ENCODE measurements at regions not wholly inside any gene's neighbourhood (a gene's known extent, or its start where the extent isn't known, plus 50 kb on each side); places are given as distances from the start of the nearest gene placed in this dataset.

- H4K20me1 ChIP-seq (ENCODE audit: control insufficient read depth, extremely low read depth, insufficient read depth, low read length), result no peaks in the 10 kb centered on the region
- no peak overlapping the region for H3K4me2 ChIP-seq (ENCODE audit: control insufficient read depth, extremely low read depth, insufficient read depth, low read depth, low read length)
- H3K9me1 ChIP-seq (ENCODE audit: control insufficient read depth, extremely low read depth, insufficient read depth, low read length), result no peaks in the 10 kb centered on the region
- no peak for DNase-seq (ENCODE audit: low read depth, low spot score)
- no peak for TF ChIP-seq CTCF (optimal IDR thresholded peaks at IDR 0.05 in 1 of 3, IDR thresholded peaks at IDR 0.05 in 1 of 3, conservative IDR thresholded peaks at IDR 0.05 in 1 of 3; ENCODE audit: extremely low read depth in 1 of 3, insufficient read depth in 2 of 3, low read length in 3 of 3)
- no peak overlapping the region for H2AFZ ChIP-seq (ENCODE audit: control insufficient read depth, low read length)
- H3K27me3 ChIP-seq (ENCODE audit: control insufficient read depth, extremely low read depth, insufficient read depth, low read length), result peaks cover 3% of the 10 kb centered on the region
- no peaks in the 10 kb centered on the region for H3K4me1 ChIP-seq (ENCODE audit: control insufficient read depth, extremely low read depth, insufficient read depth, low read length)
- H3K79me2 ChIP-seq (ENCODE audit: control insufficient read depth, insufficient read depth, low read length), result no peaks in the 10 kb centered on the region
- no peaks in the 10 kb centered on the region for H3K9me3 ChIP-seq (ENCODE audit: control insufficient read depth, low read depth, low read length)
- no peaks in the 10 kb centered on the region for H3K36me3 ChIP-seq (ENCODE audit: control insufficient read depth in 2 of 2, extremely low read depth in 1 of 2, insufficient read depth in 2 of 2, low read length in 2 of 2)
- dilution Hi-C loops (cut with MboI; ENCODE audit: extremely low pct_ligation_motif_present, low sequenced_read_pairs), result no loop called here
- no peak for FAIRE-seq
- no peak overlapping the region for H3K4me3 ChIP-seq (ENCODE audit: control insufficient read depth in 2 of 3, extremely low read depth in 1 of 3, insufficient read depth in 2 of 3, low read depth in 1 of 3, low read length in 3 of 3)
- no peak overlapping the region for H3K9ac ChIP-seq (ENCODE audit: control insufficient read depth, extremely low read depth, insufficient read depth, low read length)
- H3K27ac ChIP-seq (ENCODE audit: control insufficient read depth, insufficient read depth, low read length), result no peak overlapping the region
These were observed 155.3 kb upstream of the INHBA start for GRCh38 chr7:41858201-41858600.

- Histone ChIP-seq H3K4me1 (ENCODE audit: control insufficient read depth, extremely low read depth, insufficient read depth, low read length) (no peaks in the 10 kb centered on the region), H3K9me3 (ENCODE audit: control insufficient read depth, low read depth, low read length) (no peaks in the 10 kb centered on the region), H2AFZ (ENCODE audit: control insufficient read depth, low read length) (no peak overlapping the region), H3K79me2 (ENCODE audit: control insufficient read depth, insufficient read depth, low read length) (no peaks in the 10 kb centered on the region), H3K27me3 (ENCODE audit: control insufficient read depth, extremely low read depth, insufficient read depth, low read length) (peaks cover 3% of the 10 kb centered on the region), H3K36me3 (ENCODE audit: control insufficient read depth in 2 of 2, extremely low read depth in 1 of 2, insufficient read depth in 2 of 2, low read length in 2 of 2) (no peaks in the 10 kb centered on the region), H4K20me1 (ENCODE audit: control insufficient read depth, extremely low read depth, insufficient read depth, low read length) (no peaks in the 10 kb centered on the region), H3K4me3 (ENCODE audit: control insufficient read depth in 2 of 3, extremely low read depth in 1 of 3, insufficient read depth in 2 of 3, low read depth in 1 of 3, low read length in 3 of 3) (no peak overlapping the region), H3K9me1 (ENCODE audit: control insufficient read depth, extremely low read depth, insufficient read depth, low read length) (no peaks in the 10 kb centered on the region), H3K4me2 (ENCODE audit: control insufficient read depth, extremely low read depth, insufficient read depth, low read depth, low read length) (no peak overlapping the region), H3K9ac (ENCODE audit: control insufficient read depth, extremely low read depth, insufficient read depth, low read length) (no peak overlapping the region), H3K27ac (ENCODE audit: control insufficient read depth, insufficient read depth, low read length) (no peak overlapping the region)
- TF ChIP-seq CTCF (optimal IDR thresholded peaks at IDR 0.05 in 1 of 3, IDR thresholded peaks at IDR 0.05 in 1 of 3, conservative IDR thresholded peaks at IDR 0.05 in 1 of 3; ENCODE audit: extremely low read depth in 1 of 3, insufficient read depth in 2 of 3, low read length in 3 of 3), result no peak
- TF ChIP-seq EZH2 (IDR thresholded peaks at IDR 0.05; ENCODE audit: low read length), result no peak
- no peak for FAIRE-seq
- DNase-seq (ENCODE audit: low read depth, low spot score), result no peak
- dilution Hi-C loops (cut with MboI; ENCODE audit: extremely low pct_ligation_motif_present, low sequenced_read_pairs), result no loop called here
These were observed 152.9 kb upstream of the INHBA start for GRCh38 chr7:41855798-41856197.

Data from keratinocyte (primary cell).